SK-N-SH treated with all-trans-retinoic acid at 6 μM for 48 hours (cell line): ENCODE measurements at regions not wholly inside any gene's neighbourhood (a gene's known extent, or its start where the extent isn't known, plus 50 kb on each side); places are given as distances from the start of the nearest gene placed in this dataset.
"Not testable (repeated sequence)": the region's sequence is repeated elsewhere in the genome, so short reads cannot be mapped to it uniquely, and the experiment has no call there.

ENCODE experiments used
- ARNTL ChIP-seq: fragments of 450-650 bp; formaldehyde crosslinking; IDR thresholded peaks from 2 replicates; pipeline ENCODE4 v1.5.0; 2020; ENCODE audit warnings: low read depth, mild to moderate bottlenecking, moderate library complexity, borderline replicate concordance
- BACH2 ChIP-seq: fragments of 250-450 bp; sonication (Bioruptor Pico); IDR thresholded peaks from 2 replicates; pipeline ENCODE4 v1.9.0; 2021; ENCODE audit warnings: mild to moderate bottlenecking, borderline replicate concordance
- CREB5 ChIP-seq: fragments of 250-450 bp; sonication (Bioruptor Pico); IDR thresholded peaks from 2 replicates; pipeline ENCODE4 v1.5.1; 2020; ENCODE audit warnings: low read depth, mild to moderate bottlenecking, moderate library complexity
- ESRRG ChIP-seq: fragments of 250-450 bp; sonication (Bioruptor Pico); IDR thresholded peaks from 2 replicates; pipeline ENCODE4 v1.6.1; 2021; ENCODE audit warnings: mild to moderate bottlenecking
- ISL1 ChIP-seq: fragments of 250-450 bp; sonication (Bioruptor Pico); IDR thresholded peaks from 2 replicates; pipeline ENCODE4 v2.1.2; 2022; ENCODE audit warnings: mild to moderate bottlenecking, moderate library complexity
- SNAI2 ChIP-seq: fragments of 250-450 bp; sonication (Bioruptor Pico); IDR thresholded peaks from 2 replicates; pipeline ENCODE4 v1.5.0; 2020; ENCODE audit warnings: mild to moderate bottlenecking, moderate library complexity
- ZFP3 ChIP-seq: fragments of 250-450 bp; sonication (Bioruptor Pico); IDR thresholded peaks from 2 replicates; pipeline ENCODE4 v1.5.0; 2020; ENCODE audit warnings: mild to moderate bottlenecking, moderate library complexity

GRCh38 chr18:71030085-71030484 lies 741.2 kb downstream of the SOCS6 start:
- TF ChIP-seq ZFP3 (CRISPR knock-in tag); ESRRG (CRISPR knock-in tag); CREB5 (CRISPR knock-in tag); SNAI2 (CRISPR knock-in tag); BACH2 (CRISPR knock-in tag); ARNTL; ISL1 (CRISPR knock-in tag): not testable (repeated sequence)
